HT-29 (cell line): ENCODE measurements at regions not wholly inside any gene's neighbourhood (a gene's known extent, or its start where the extent isn't known, plus 50 kb on each side); places are given as distances from the start of the nearest gene placed in this dataset.
"Not testable (repeated sequence)": the region's sequence is repeated elsewhere in the genome, so short reads cannot be mapped to it uniquely, and the experiment has no call there.

Experiments
- DNase-seq: peaks from one replicate; pipeline ENCODE4 v3.0.0-alpha.2; 2015; ENCODE audit warnings: low spot score

- DNase-seq: no peak
These were observed 1477.3 kb downstream of the CDH8 start for GRCh38 chr16:60558936-60559335.

DNA sequence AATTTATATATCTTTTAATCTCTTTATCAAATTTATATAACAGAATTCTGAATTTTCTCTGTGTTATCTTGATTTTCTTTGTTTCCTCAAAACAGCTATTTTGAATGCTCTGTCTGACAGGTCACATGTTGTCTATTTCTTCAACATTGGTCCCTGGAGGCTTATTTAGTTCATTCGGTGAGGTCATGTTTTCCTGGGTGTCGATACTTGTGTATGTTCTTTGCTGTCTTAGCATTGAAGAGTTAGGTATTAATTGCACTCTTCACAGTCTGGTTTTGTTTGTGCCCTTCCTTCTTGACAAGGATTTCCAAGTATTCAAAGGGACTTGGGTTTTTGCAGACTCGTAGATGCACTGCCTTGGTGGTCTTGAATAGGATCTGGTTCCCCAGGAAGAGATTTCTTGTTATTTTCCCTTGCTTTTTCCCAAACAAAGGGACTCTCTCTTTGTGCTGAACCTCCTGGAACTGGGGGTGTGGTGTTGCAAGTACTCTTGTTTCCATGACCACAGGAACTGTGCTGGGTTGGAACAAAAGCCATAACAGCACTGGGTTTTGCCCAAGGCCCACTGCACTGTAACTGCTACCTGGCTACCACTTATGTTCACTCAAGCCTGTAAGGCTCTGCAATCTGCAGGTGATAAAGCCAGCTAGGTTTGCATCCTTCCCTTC, 1483.0 kb downstream of the CDH8 start:
- DNase-seq: no peak

GRCh38 chr16:60541535-60541934, 1494.7 kb downstream of the CDH8 start:
- DNase-seq: no peak

GRCh38 chr16:60510941-60511340, 1525.3 kb downstream of the CDH8 start:
- DNase-seq: no peak

- no peak for DNase-seq
These were observed 1526.0 kb downstream of the CDH8 start for GRCh38 chr16:60510208-60510607.

GRCh38 chr16:60491273-60491672, 1545.0 kb downstream of the CDH8 start:
- no peak for DNase-seq

DNA sequence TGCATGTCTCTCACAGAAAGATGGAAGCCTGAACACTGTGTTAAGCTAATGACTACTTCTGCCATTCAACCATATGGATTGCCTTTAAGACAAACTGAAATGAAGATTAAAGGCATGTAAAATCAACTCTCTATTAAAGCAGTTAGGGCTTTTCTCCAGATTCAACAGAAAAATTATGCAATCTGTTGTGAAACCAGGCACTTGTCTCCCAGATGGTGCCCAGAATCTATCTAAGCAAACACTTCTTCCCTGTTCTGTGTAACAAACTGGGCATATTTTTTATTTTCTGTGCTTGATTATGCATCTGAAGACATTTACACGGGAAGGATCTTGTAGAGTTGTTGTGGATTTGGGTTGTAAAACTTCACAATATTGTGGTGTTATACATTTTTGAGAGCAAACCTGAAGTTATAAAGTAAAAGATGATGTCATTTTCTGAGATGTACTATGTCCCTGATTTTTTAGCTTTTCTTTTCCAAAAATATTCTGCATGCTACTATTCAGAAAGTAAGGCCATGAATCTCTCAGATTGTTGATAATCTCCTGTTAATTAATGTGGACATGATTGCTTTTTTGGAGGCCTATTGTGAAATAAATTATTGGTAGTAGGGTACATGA, 1550.3 kb downstream of the CDH8 start:
- DNase-seq: no peak

- no peak for DNase-seq
These were observed 1551.3 kb downstream of the CDH8 start for GRCh38 chr16:60484901-60485300.

DNA sequence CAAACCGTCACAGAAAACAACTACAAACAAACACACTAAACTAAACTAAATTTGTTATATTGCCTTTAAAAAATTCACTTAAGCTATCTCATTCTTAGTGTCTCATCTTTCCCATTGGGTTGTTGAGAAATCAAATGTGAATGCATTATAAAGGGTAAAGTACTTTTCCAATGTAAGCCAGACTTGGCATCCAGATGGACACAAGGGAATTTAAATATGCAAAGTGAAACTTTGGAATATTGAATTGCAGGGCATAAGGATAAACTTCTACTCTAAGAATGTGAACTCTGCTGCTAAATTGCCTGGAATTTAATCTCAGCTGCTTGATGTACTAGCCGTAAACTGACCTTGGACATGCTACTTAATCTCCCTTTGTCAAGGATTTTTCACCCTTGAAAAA, 1554.6 kb downstream of the CDH8 start:
- no peak for DNase-seq

DNA sequence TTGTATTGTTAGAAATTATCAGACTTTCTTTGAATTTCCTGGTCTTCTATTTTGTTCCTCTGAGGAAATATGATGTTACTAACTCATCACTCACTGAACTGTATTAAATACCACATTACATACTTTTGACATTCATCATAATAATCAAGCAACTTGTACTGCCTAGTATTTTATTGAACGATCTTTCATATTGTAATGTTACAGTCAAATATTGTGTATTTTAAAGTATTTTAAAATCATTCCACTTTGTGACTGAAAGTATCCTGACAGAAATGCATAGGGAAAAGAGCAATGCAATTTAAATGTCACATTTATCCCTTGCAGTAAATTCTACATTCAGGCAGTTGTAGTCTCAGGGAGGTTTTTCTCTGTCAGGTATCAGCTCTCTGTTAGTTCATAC, 1557.4 kb downstream of the CDH8 start:
- no peak for DNase-seq

- no peak for DNase-seq
These were observed 1572.3 kb downstream of the CDH8 start for GRCh38 chr16:60463986-60464385.

DNA sequence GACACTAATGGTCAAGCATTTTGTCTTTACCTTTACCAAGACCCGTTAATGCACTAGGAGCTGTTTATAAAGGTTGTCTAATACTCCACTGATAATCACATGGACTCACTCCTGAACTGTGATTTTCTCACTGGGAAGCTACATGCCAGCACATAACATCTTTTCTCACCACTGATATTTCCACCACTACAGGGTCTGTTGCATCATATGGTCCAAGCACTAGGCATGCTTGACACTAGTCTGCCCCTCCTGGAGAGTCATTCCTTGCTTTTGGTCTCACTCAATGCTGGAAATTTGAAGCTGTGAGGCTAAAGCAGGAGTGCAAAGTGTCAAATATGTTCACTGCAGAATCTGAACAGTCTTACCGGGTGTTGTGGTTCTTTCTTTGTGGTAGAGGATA, 1576.8 kb downstream of the CDH8 start:
- no peak for DNase-seq

DNA sequence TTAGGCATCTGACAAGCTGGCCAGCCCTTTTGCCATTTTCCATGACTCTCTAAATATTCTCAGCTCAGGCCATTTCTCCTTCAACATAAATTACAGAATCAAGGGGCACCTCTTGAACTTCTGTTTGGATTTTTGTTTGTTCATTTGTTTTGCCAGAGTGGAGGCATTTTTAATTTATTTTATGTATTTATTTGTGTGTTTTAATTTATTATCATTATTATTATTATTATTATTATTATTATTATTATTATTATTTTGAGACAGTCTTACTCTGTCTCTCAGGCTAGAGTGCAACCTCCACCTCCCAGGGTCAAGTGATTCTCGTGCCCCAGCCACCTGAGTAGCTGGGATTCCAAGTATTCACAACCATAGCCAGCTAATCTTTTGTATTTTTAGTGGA, 1578.0 kb downstream of the CDH8 start:
- DNase-seq: no peak

GRCh38 chr16:60452646-60453045, 1583.6 kb downstream of the CDH8 start:
- DNase-seq: no peak

GRCh38 chr16:60438894-60439293, 1597.3 kb downstream of the CDH8 start:
- no peak for DNase-seq

- DNase-seq: no peak
These were observed 1603.8 kb downstream of the CDH8 start for GRCh38 chr16:60432472-60432871.

- DNase-seq: no peak
These were observed 1616.4 kb downstream of the CDH8 start for GRCh38 chr16:60419859-60420258.

DNA sequence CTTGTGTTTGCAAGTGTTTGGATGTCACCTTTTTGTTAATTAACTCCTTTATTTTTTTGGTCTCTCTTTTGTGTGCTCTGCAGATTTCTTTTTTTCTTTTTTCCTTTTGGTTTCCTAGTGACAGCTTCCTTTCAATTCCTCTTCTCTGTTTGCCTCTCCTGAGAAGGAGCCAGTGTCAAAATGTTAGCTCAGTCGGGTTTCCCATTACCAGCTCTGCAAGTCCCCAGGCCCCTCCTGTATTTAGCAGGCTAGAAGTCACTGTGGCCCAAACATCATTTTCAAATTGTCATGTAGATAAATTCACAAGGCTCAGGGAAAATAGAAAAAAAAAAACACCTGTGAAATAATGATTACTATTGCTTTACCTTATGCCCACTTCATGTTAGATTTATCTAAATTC, 1621.6 kb downstream of the CDH8 start:
- DNase-seq: no peak

DNA sequence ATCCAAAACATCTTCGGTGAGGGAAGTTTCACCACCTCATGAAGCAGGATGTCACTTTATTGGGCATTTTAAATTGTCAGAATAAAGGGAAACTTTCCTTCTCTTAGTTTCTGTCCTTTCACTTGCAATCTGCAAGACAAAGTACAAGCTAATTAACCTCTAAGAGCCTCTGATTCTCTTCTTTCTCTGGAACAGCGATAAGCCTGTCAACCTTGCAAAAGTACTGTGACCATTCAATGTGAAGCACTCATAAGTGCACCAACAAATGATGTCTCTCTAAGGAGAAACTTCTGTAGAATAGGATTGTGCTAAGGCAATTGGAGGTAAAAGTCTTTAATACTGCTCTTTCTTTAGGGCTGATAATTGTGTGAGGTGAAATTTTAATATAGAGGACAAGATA, 1622.3 kb downstream of the CDH8 start:
- no peak for DNase-seq

GRCh38 chr16:60407606-60408005, 1628.6 kb downstream of the CDH8 start:
- no peak for DNase-seq

GRCh38 chr16:60407034-60407433, 1629.2 kb downstream of the CDH8 start:
- DNase-seq: no peak

DNA sequence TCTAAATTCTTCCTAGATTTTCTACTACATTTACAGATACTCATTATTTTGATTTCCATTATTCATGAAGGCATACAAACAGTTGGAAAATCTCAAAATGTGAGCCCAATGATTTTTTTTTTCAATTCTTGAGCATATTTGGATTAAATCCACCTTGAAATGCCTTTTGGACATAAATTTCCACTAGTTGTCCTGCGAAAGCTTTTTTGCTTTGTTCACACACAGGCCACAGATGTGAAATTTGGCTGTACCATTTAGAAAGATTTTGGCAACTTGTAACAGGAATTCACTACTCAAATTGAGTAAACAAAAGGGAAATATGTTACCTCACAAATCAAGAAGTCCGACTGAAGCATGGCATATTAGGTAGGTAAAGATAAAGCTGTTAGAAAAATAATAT, 1631.0 kb downstream of the CDH8 start:
- DNase-seq: no peak

DNA sequence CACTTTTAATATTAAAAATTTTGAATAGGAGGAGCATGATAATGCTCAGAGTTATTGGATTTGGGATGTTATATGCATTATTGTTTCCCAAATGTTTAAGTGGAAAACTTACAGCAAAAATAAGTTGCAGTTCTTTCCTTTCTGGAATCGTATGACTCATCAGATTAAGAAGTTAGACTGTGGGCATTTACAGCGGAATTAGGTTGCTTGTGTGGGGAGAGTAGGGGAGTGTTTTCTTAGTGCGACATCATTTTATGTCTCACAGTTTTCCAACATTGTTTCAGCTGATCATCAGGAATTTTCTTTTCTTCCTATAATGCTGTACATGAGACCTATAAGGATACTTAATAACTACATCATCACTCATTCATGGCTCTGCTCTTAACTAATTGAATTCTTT, 1631.8 kb downstream of the CDH8 start:
- no peak for DNase-seq

GRCh38 chr16:60402941-60403340, 1633.3 kb downstream of the CDH8 start:
- not testable (repeated sequence) for DNase-seq
